D721Med (cell line): ENCODE measurements at regions not wholly inside any gene's neighbourhood (a gene's known extent, or its start where the extent isn't known, plus 50 kb on each side); places are given as distances from the start of the nearest gene placed in this dataset.

Source experiments
- DNase-seq: peaks from one replicate; pipeline ENCODE4 v3.0.0; 2011; ENCODE audit warnings: low spot score; ENCODE audit not compliant: insufficient read length
- FAIRE-seq: peaks from 2 replicates; lab custom pipeline; 2011; peaks lifted over from hg19 to GRCh38; lab: Jason Lieb, UNC
- CTCF ChIP-seq: IDR thresholded peaks from 2 replicates; pipeline ENCODE4 v1.5.1; 2012; ENCODE audit warnings: mild to moderate bottlenecking, control low read depth; ENCODE audit not compliant: insufficient read depth; ENCODE audit errors: missing control alignments

- no peak for FAIRE-seq
These were observed 266.7 kb upstream of the SMARCA2 start for GRCh38 chr9:1748407-1748806.

GRCh38 chr9:1757186-1757585, 258.0 kb upstream of the SMARCA2 start:
- FAIRE-seq: no peak
- no peak for TF ChIP-seq CTCF
- no peak for DNase-seq

More at GRCh38 chr9:1748407-1748806, 266.7 kb upstream of the SMARCA2 start:
- no peak for TF ChIP-seq CTCF
- DNase-seq: no peak

- no peak for DNase-seq
These were observed 256.1 kb upstream of the SMARCA2 start for GRCh38 chr9:1759009-1759408.

GRCh38 chr9:1759771-1760300, 255.3 kb upstream of the SMARCA2 start:
- TF ChIP-seq CTCF: no peak
- FAIRE-seq (no peak), DNase-seq (no peak)

More at GRCh38 chr9:1759009-1759408, 256.1 kb upstream of the SMARCA2 start:
- no peak for FAIRE-seq
- no peak for TF ChIP-seq CTCF

GRCh38 chr9:1761807-1762206, 253.3 kb upstream of the SMARCA2 start:
- no peak for TF ChIP-seq CTCF
- no peak for DNase-seq
- FAIRE-seq: no peak

- no peak for DNase-seq
- no peak for FAIRE-seq
- TF ChIP-seq CTCF: no peak
These were observed 249.1 kb upstream of the SMARCA2 start for GRCh38 chr9:1766042-1766441.

GRCh38 chr9:1768561-1768960, 246.6 kb upstream of the SMARCA2 start:
- FAIRE-seq (no peak), DNase-seq (no peak)
- TF ChIP-seq CTCF: no peak
